ENCODE measurements at regions not wholly inside any gene's neighbourhood (a gene's known extent, or its start where the extent isn't known, plus 50 kb on each side); places are given as distances from the start of the nearest gene placed in this dataset.

GRCh38 chr7:142671506-142671905, 77.8 kb upstream of the PRSS1 start:
- no peak for TF ChIP-seq CTCF (IDR thresholded peaks at IDR 0.05)
- no peak for TF ChIP-seq POLR2A (IDR thresholded peaks at IDR 0.05)
- TF ChIP-seq EP300 (IDR thresholded peaks at IDR 0.05; ENCODE audit: low read depth): no peak
- no peak for TF ChIP-seq POLR2AphosphoS5 (IDR thresholded peaks at IDR 0.05)
